ENCODE measurements at regions not wholly inside any gene's neighbourhood (a gene's known extent, or its start where the extent isn't known, plus 50 kb on each side); places are given as distances from the start of the nearest gene placed in this dataset.

DNA sequence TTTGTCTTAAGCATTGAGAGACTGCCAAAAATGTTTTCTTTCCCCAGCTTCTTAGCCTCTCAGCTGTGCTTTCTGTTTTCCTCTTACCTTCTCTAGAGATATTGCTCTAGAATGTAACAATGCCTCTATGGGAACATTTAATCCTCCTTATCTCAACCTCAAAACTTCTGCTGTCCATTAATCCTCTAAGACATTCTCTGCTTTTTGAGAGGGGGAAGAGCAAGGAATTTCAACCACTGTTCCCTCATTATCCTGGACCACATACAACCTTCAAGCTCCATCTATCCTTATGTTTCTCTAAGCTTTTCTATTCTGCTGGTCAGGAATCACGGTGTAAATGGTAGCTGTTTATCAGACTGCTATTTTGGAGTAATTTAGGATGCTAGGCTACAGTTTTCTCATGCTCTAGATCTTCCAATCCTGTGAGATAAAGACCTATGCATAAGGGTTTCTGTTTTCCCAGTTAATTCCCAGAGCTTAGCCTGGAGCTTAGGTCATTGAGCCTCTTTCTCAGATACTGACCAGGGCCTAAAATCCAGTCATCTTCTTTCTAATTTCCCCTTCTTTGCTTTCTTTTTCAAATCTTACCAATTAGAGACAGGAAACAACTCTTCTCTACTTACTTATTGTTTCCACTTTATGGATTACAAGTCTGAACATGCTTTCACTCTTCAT lies 282.0 kb downstream of the CALCRL start:
- CTCF ChIA-PET = interaction anchor here (0.9 to 1.6 kb wide), 5 partner anchors 11 to 282 kb away, joined by 3 to 6 read pairs (median 3); partner anchors contain the start of gene CALCRL
- in situ Hi-C loops (cut with MboI) = no loop called here
- intact Hi-C loops (cut with micrococcal nuclease; ENCODE audit: unreplicated experiment) = no loop called here

More for the DNA sequence above, 282.0 kb downstream of the CALCRL start:
- Histone ChIP-seq H3K36me3 (ENCODE audit: control insufficient read depth in 2 of 2, insufficient read depth in 2 of 2, low read length in 1 of 2) (no peaks in the 10 kb centered on the region), H3K27me3 (replicated peaks in 1 of 2; ENCODE audit: control insufficient read depth in 2 of 2, insufficient read depth in 2 of 2, low read length in 1 of 2) (no peaks in the 10 kb centered on the region), H3K4me2 (ENCODE audit: control insufficient read depth, insufficient read depth) (peak overlapping the region; percentile 20; the same call in 1 of the 2 replicates), H3K27ac (ENCODE audit: control insufficient read depth, insufficient read depth) (no peak overlapping the region), H3K9me3 (replicated peaks; ENCODE audit: control insufficient read depth, insufficient read depth, low read length) (no peaks in the 10 kb centered on the region; the same call in 2 of the 3 replicates), H2AFZ (ENCODE audit: control insufficient read depth, low read depth, low read length) (peak overlapping the region; percentile 58), H3K9ac (ENCODE audit: control insufficient read depth, insufficient read depth, low read length) (no peak overlapping the region), H3K4me3 (no peak overlapping the region), H3K79me2 (ENCODE audit: control insufficient read depth, insufficient read depth, low read length) (no peaks in the 10 kb centered on the region), H3K4me1 (ENCODE audit: control insufficient read depth, insufficient read depth, low read length) (peaks cover 24% of the 10 kb centered on the region), H4K20me1 (ENCODE audit: control insufficient read depth, insufficient read depth) (no peaks in the 10 kb centered on the region)
- ChIA-PET SMC1A (ENCODE audit: uncharacterized antibody, unreplicated experiment) (interaction anchor here (0.7 to 5.0 kb wide), 15 partner anchors 12 to 284 kb away, joined by 3 to 25 read pairs (median 3); partner anchors contain the start of gene CALCRL), POLR2A (interaction anchor here (1.0 kb wide), 1 partner anchor 282 kb away, joined by 4 read pairs; the partner anchor contains the start of gene CALCRL), RAD21 (ENCODE audit: unreplicated experiment) (interaction anchor here (0.8 to 2.5 kb wide), 7 partner anchors 23 to 334 kb away, joined by 3 to 10 read pairs (median 3); partner anchors contain the start of gene CALCRL)
- no TSS peak for BruUV-seq (replicated peaks)
- DNase-seq (ENCODE audit: low read depth, low spot score) (no peak), ATAC-seq (peak; percentile 34), FAIRE-seq (no peak)
- TF ChIP-seq, protein P1, sequence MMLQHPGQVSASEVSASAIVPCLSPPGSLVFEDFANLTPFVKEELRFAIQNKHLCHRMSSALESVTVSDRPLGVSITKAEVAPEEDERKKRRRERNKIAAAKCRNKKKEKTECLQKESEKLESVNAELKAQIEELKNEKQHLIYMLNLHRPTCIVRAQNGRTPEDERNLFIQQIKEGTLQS (IDR thresholded peaks at IDR 0.05; ENCODE audit: borderline replicate concordance, extremely low read depth, low read depth, low read length) = no peak
- no peak for TF ChIP-seq MYC (IDR thresholded peaks at IDR 0.05; ENCODE audit: insufficient read depth, insufficient read length, insufficient replicate concordance, low read length, severe bottlenecking)
- TF ChIP-seq NR2F1 (conservative IDR thresholded peaks at IDR 0.05) = no peak
- no peak for TF ChIP-seq EGR1 (IDR thresholded peaks at IDR 0.05; ENCODE audit: borderline replicate concordance in 1 of 2, low read depth in 2 of 2, low read length in 2 of 2)
- no peak for TF ChIP-seq CBFB (IDR thresholded peaks at IDR 0.05; ENCODE audit: low read depth)
- no peak for TF ChIP-seq SUPT20H (IDR thresholded peaks at IDR 0.05; ENCODE audit: borderline replicate concordance, control insufficient read depth, low read depth, low read length)
- TF ChIP-seq, protein P2, sequence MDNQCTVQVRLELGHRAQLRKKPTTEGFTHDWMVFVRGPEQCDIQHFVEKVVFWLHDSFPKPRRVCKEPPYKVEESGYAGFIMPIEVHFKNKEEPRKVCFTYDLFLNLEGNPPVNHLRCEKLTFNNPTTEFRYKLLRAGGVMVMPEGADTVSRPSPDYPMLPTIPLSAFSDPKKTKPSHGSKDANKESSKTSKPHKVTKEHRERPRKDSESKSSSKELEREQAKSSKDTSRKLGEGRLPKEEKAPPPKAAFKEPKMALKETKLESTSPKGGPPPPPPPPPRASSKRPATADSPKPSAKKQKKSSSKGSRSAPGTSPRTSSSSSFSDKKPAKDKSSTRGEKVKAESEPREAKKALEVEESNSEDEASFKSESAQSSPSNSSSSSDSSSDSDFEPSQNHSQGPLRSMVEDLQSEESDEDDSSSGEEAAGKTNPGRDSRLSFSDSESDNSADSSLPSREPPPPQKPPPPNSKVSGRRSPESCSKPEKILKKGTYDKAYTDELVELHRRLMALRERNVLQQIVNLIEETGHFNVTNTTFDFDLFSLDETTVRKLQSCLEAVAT (IDR thresholded peaks at IDR 0.05) = no peak
- TF ChIP-seq, protein P3, sequence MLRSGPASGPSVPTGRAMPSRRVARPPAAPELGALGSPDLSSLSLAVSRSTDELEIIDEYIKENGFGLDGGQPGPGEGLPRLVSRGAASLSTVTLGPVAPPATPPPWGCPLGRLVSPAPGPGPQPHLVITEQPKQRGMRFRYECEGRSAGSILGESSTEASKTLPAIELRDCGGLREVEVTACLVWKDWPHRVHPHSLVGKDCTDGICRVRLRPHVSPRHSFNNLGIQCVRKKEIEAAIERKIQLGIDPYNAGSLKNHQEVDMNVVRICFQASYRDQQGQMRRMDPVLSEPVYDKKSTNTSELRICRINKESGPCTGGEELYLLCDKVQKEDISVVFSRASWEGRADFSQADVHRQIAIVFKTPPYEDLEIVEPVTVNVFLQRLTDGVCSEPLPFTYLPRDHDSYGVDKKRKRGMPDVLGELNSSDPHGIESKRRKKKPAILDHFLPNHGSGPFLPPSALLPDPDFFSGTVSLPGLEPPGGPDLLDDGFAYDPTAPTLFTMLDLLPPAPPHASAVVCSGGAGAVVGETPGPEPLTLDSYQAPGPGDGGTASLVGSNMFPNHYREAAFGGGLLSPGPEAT (IDR thresholded peaks at IDR 0.05; ENCODE audit: low read depth) = 0 out of 2 replicates have a peak, but pooled peaks have one; percentile 21
- no peak for TF ChIP-seq YBX1 (IDR thresholded peaks at IDR 0.05)
- TF ChIP-seq IKZF2 (IDR thresholded peaks at IDR 0.05) = peak; percentile 13 to 29; a peak in 2 of 4 replicates
- no peak for TF ChIP-seq SIX5 (IDR thresholded peaks at IDR 0.05; ENCODE audit: low read depth, low read length, severe bottlenecking)
- TF ChIP-seq RCOR1 (conservative IDR thresholded peaks at IDR 0.05; ENCODE audit: low read depth, low read length) = no peak
- peak; percentile 50; the same call in 1 of the 2 replicates for TF ChIP-seq MTA2 (IDR thresholded peaks at IDR 0.05; ENCODE audit: low read depth)
- WGBS (ENCODE audit: insufficient coverage, insufficient replicate concordance, low lambda C conversion rate, missing lambda C conversion rate) = 0% methylated on average over 1 of the region's 1 CpG

Data from GM12878 (cell line).